ENCODE measurements at regions not wholly inside any gene's neighbourhood (a gene's known extent, or its start where the extent isn't known, plus 50 kb on each side); places are given as distances from the start of the nearest gene placed in this dataset.

GRCh38 chr13:99040536-99041131 is 62.8 kb upstream of the DOCK9 start:
- TF ChIP-seq EP300 (IDR thresholded peaks at IDR 0.05) (no peak), POLR2A (IDR thresholded peaks at IDR 0.05) (no peak), CTCF (IDR thresholded peaks at IDR 0.05) (no peak)
- WGBS, 2 donors: 36 to 55% methylated on average over 3 of the region's 3 CpGs
- Histone ChIP-seq H3K9me3 (peaks cover 0 to 1% (median 0%) of the 10 kb centered on the region in 4 donors), H3K4me3 (no peak overlapping the region), H3K27me3 (no peaks in the 10 kb centered on the region), H3K27ac (no peak overlapping the region), H3K4me1 (peaks cover 0 to 29% (median 6%) of the 10 kb centered on the region in 4 donors), H3K36me3 (peaks cover 0 to 6% (median 0%) of the 10 kb centered on the region in 3 donors)
- no peak for DNase-seq (ENCODE audit: low spot score in 2 of 2)

DNA sequence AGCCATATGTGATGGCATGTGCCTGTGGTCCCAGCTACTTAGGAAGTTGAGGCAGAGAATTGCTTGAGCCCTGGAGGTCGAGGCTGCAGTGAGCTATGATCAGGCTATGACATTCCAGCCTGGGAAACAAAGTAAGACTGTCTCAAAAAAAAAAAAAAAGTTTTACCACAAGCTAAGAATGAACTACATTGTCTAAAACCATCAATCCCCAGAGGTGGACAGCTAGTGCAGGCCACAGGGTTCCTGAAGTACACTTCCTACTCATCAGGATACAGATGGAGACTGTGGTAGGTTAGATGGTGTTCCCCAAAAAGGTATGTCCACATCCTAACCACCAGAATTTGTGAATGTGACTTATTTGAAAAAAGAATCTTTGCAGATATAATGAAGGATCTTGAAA is 63.5 kb upstream of the DOCK9 start:
- no peak overlapping the region for H3K27ac ChIP-seq
- H3K36me3 ChIP-seq: no peaks in the 10 kb centered on the region
- no peaks in the 10 kb centered on the region for H3K9me3 ChIP-seq
- no peak for DNase-seq (ENCODE audit: low spot score in 2 of 2)
- peaks cover 0 to 34% (median 8%) of the 10 kb centered on the region in 4 donors for H3K4me1 ChIP-seq
- TF ChIP-seq POLR2A (IDR thresholded peaks at IDR 0.05) (no peak), EP300 (IDR thresholded peaks at IDR 0.05) (no peak), CTCF (IDR thresholded peaks at IDR 0.05) (no peak)
- WGBS, 2 donors: 44 to 74% methylated on average over 1 of the region's 1 CpG
- no peaks in the 10 kb centered on the region for H3K27me3 ChIP-seq
- H3K4me3 ChIP-seq: no peak overlapping the region

DNA sequence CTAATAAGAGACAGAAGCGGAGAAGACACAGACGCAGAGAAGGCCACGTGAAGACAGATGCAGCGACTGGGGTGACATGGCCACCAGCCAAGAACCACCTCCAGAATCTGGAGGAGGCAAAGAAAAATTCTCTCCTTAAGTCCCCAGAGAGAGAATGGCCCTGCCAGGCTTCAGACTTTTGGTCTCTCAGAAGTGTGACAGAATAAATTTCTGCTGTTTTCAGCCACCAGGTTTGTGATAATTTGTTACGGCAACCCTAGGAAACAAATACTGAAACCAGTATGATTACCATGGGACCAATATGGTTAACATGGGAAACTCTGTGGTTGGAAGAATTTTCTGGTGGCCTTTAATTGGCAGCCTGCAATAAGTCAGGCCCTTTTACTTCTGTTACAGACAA is 63.9 kb upstream of the DOCK9 start:
- TF ChIP-seq CTCF (IDR thresholded peaks at IDR 0.05) (no peak), POLR2A (IDR thresholded peaks at IDR 0.05) (no peak)
- H3K36me3 ChIP-seq: no peaks in the 10 kb centered on the region
- H3K4me3 ChIP-seq: no peak overlapping the region
- H3K9me3 ChIP-seq: no peaks in the 10 kb centered on the region
- no peaks in the 10 kb centered on the region for H3K27me3 ChIP-seq
- H3K27ac ChIP-seq: no peak overlapping the region
- WGBS, 2 donors: 71 to 73% methylated on average over 5 of the region's 5 CpGs
- DNase-seq (ENCODE audit: low spot score in 2 of 2): no peak
- peaks cover 0 to 39% (median 13%) of the 10 kb centered on the region in 4 donors for H3K4me1 ChIP-seq

- Histone ChIP-seq H3K27ac (no peak overlapping the region), H3K4me1 (peaks cover 0 to 45% (median 15%) of the 10 kb centered on the region in 4 donors)
- TF ChIP-seq POLR2A (IDR thresholded peaks at IDR 0.05) (no peak), CTCF (IDR thresholded peaks at IDR 0.05) (no peak), EP300 (IDR thresholded peaks at IDR 0.05) (no peak)
Observed at GRCh38 chr13:99042521-99043250, 64.8 kb upstream of the DOCK9 start.

DNA sequence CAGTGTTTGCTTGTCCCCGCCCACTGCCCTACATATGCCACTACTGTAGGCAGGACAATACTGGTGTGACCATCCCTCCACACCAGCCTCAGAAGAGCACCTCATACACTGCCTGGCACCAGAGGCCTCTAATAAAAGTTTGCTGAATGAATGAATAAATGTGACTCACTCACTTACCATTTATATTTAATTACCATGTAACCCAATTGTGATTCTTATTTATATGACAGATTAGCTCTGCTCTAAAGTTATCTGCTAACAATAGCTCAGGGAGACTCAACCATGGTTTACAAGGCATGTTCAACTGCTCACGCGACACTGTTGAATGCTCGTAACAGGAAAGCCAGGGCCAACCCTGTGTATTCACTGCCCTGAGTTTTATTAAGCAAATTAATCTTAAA is 66.0 kb upstream of the DOCK9 start:
- TF ChIP-seq POLR2A (IDR thresholded peaks at IDR 0.05) (no peak), CTCF (IDR thresholded peaks at IDR 0.05) (no peak), EP300 (IDR thresholded peaks at IDR 0.05) (no peak)
- Histone ChIP-seq H3K27ac (no peak overlapping the region), H3K4me1 (peaks cover 0 to 52% (median 15%) of the 10 kb centered on the region in 4 donors), H3K4me3 (no peak overlapping the region), H3K36me3 (no peaks in the 10 kb centered on the region), H3K27me3 (no peaks in the 10 kb centered on the region), H3K9me3 (no peaks in the 10 kb centered on the region)
- no peak for DNase-seq (ENCODE audit: low spot score in 2 of 2)
- 96 to 99% methylated on average over 4 of the region's 4 CpGs for WGBS, 2 donors

More at GRCh38 chr13:99042521-99043250, 64.8 kb upstream of the DOCK9 start:
- H3K36me3 ChIP-seq: no peaks in the 10 kb centered on the region
- H3K9me3 ChIP-seq: no peaks in the 10 kb centered on the region
- DNase-seq (ENCODE audit: low spot score in 2 of 2): no peak
- no peak overlapping the region for H3K4me3 ChIP-seq
- no peaks in the 10 kb centered on the region for H3K27me3 ChIP-seq
- WGBS, 2 donors: 85 to 86% methylated on average over 4 of the region's 4 CpGs
